RWPE1 (cell line): ENCODE measurements at regions not wholly inside any gene's neighbourhood (a gene's known extent, or its start where the extent isn't known, plus 50 kb on each side); places are given as distances from the start of the nearest gene placed in this dataset.

Experiments used
- CTCF ChIA-PET: fragments of 350-600 bp; sonication (Branson Sonifier 250); formaldehyde crosslinking; extraction: SDS; loops from one replicate; lab custom pipeline; 2021; lab: Yijun Ruan, JAX
- POLR2A ChIA-PET: fragments of 400-600 bp; formaldehyde crosslinking; extraction: SDS; loops from one replicate; lab custom pipeline; 2020; ENCODE audit warnings: antibody characterized with exemption; ENCODE audit not compliant: low non-redundant PET; lab: Yijun Ruan, JAX
- DNase-seq: peaks from one replicate; pipeline ENCODE4 v3.0.0; 2012; ENCODE audit warnings: low spot score
- H3K27ac ChIP-seq: fragments of 450-650 bp; 2 replicates; pipeline ENCODE4 v1.5.1; 2017
- CTCF ChIP-seq: fragments of 450-650 bp; conservative IDR thresholded peaks from 2 replicates; pipeline ENCODE4 v1.5.1; 2017; ENCODE audit warnings: low read depth, mild to moderate bottlenecking

- ChIA-PET CTCF (no interaction called here), POLR2A (no interaction called here)
- DNase-seq, result no peak
- H3K27ac ChIP-seq, result no peak overlapping the region
- no peak for TF ChIP-seq CTCF
These were observed 544.6 kb upstream of the LMCD1 start for GRCh38 chr3:7957024-7957423.

- TF ChIP-seq CTCF, result no peak
- no peak for DNase-seq
- H3K27ac ChIP-seq, result no peak overlapping the region
- CTCF ChIA-PET, result no interaction called here
- POLR2A ChIA-PET, result no interaction called here
These were observed 542.5 kb upstream of the LMCD1 start for GRCh38 chr3:7959094-7959493.

GRCh38 chr3:7960601-7961000, 541.0 kb upstream of the LMCD1 start:
- DNase-seq, result no peak
- TF ChIP-seq CTCF, result no peak
- ChIA-PET CTCF (no interaction called here), POLR2A (no interaction called here)
- no peak overlapping the region for H3K27ac ChIP-seq

- no peak for TF ChIP-seq CTCF
- no peak overlapping the region for H3K27ac ChIP-seq
- CTCF ChIA-PET, result no interaction called here
- DNase-seq, result no peak
- POLR2A ChIA-PET, result no interaction called here
These were observed 539.3 kb upstream of the LMCD1 start for GRCh38 chr3:7962301-7962700.

GRCh38 chr3:7964899-7965298, 536.7 kb upstream of the LMCD1 start:
- DNase-seq, result no peak
- POLR2A ChIA-PET, result no interaction called here
- TF ChIP-seq CTCF, result no peak
- no peak overlapping the region for H3K27ac ChIP-seq
- CTCF ChIA-PET, result interaction anchor here (0.6 kb wide), 1 partner anchor 642 kb away, joined by 3 read pairs; no protein-coding TSS in a partner anchor

- DNase-seq, result no peak
- TF ChIP-seq CTCF, result no peak
- CTCF ChIA-PET, result no interaction called here
These were observed 528.6 kb upstream of the LMCD1 start for GRCh38 chr3:7973006-7973405.

More at GRCh38 chr3:7973006-7973405, 528.6 kb upstream of the LMCD1 start:
- no peak overlapping the region for H3K27ac ChIP-seq
- POLR2A ChIA-PET, result no interaction called here
